ENCODE measurements at regions not wholly inside any gene's neighbourhood (a gene's known extent, or its start where the extent isn't known, plus 50 kb on each side); places are given as distances from the start of the nearest gene placed in this dataset.

GRCh38 chr21:39006571-39007311, 176.5 kb downstream of the PSMG1 start:
- Histone ChIP-seq H3F3A (ENCODE audit: insufficient read depth, low read depth) (peaks cover 14% of the 10 kb centered on the region; the same call in 1 of the 2 replicates), H4K20me1 (ENCODE audit: insufficient read depth) (no peaks in the 10 kb centered on the region), H2AFZ (no peak overlapping the region), H3K4me1 (replicated peaks; ENCODE audit: insufficient read depth) (peaks cover 8% of the 10 kb centered on the region), H3K9me2 (ENCODE audit: insufficient read depth) (no peaks in the 10 kb centered on the region), H3K27me3 (ENCODE audit: insufficient read depth, low read depth) (no peaks in the 10 kb centered on the region), H3K36me3 (ENCODE audit: low read depth) (no peaks in the 10 kb centered on the region), H3K79me2 (ENCODE audit: low read depth) (no peaks in the 10 kb centered on the region), H3K27ac (peak overlapping the region; percentile 9; the same call in 1 of the 2 replicates), H3K4me2 (peak overlapping the region; percentile 55; the same call in 1 of the 2 replicates), H3K9me3 (ENCODE audit: insufficient read depth, low read depth) (no peaks in the 10 kb centered on the region), H3K4me3 (no peak overlapping the region)
- TF ChIP-seq EZH2 (IDR thresholded peaks at IDR 0.05; ENCODE audit: low read depth): no peak
- TF ChIP-seq, protein P1, sequence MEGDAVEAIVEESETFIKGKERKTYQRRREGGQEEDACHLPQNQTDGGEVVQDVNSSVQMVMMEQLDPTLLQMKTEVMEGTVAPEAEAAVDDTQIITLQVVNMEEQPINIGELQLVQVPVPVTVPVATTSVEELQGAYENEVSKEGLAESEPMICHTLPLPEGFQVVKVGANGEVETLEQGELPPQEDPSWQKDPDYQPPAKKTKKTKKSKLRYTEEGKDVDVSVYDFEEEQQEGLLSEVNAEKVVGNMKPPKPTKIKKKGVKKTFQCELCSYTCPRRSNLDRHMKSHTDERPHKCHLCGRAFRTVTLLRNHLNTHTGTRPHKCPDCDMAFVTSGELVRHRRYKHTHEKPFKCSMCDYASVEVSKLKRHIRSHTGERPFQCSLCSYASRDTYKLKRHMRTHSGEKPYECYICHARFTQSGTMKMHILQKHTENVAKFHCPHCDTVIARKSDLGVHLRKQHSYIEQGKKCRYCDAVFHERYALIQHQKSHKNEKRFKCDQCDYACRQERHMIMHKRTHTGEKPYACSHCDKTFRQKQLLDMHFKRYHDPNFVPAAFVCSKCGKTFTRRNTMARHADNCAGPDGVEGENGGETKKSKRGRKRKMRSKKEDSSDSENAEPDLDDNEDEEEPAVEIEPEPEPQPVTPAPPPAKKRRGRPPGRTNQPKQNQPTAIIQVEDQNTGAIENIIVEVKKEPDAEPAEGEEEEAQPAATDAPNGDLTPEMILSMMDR (conservative IDR thresholded peaks at IDR 0.05): no peak
- ChIA-PET CTCF (no interaction called here), POLR2A (ENCODE audit: unreplicated experiment) (no interaction called here)
- intact Hi-C loops (cut with micrococcal nuclease; ENCODE audit: unreplicated experiment): loop anchor here (1.0 kb wide), 1 partner anchor 15 kb away; no protein-coding TSS in a partner anchor
- DNase-seq: no peak
- no TSS peak for BruUV-seq (replicated peaks)

DNA sequence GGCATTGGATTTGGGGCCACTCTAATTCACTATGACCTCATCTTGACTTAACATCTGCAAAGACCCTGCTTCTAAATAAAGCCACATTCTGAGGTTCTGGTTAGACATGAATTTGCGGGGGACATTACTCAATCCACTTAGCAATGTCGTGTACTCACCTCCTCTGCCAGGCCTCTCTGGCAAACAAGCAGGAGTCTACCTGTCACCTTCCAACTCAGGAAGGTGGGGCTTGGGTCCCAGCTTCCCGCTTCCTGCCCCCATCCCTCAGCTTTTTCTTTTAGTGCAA, 177.8 kb downstream of the PSMG1 start:
- Histone ChIP-seq H3K4me3 (no peak overlapping the region), H3K79me2 (ENCODE audit: low read depth) (no peaks in the 10 kb centered on the region), H4K20me1 (ENCODE audit: insufficient read depth) (no peaks in the 10 kb centered on the region), H2AFZ (no peak overlapping the region), H3K36me3 (ENCODE audit: low read depth) (no peaks in the 10 kb centered on the region), H3K9me3 (ENCODE audit: insufficient read depth, low read depth) (no peaks in the 10 kb centered on the region), H3K9me2 (ENCODE audit: insufficient read depth) (no peaks in the 10 kb centered on the region), H3F3A (ENCODE audit: insufficient read depth, low read depth) (peaks cover 14% of the 10 kb centered on the region; the same call in 1 of the 2 replicates), H3K27ac (no peak overlapping the region), H3K4me1 (replicated peaks; ENCODE audit: insufficient read depth) (peaks cover 14% of the 10 kb centered on the region), H3K4me2 (no peak overlapping the region), H3K27me3 (ENCODE audit: insufficient read depth, low read depth) (no peaks in the 10 kb centered on the region)
- DNase-seq: no peak
- no TSS peak for BruUV-seq (replicated peaks)
- no peak for TF ChIP-seq EZH2 (IDR thresholded peaks at IDR 0.05; ENCODE audit: low read depth)
- TF ChIP-seq, protein P1 (conservative IDR thresholded peaks at IDR 0.05): no peak
- POLR2A ChIA-PET (ENCODE audit: unreplicated experiment): no interaction called here
- intact Hi-C loops (cut with micrococcal nuclease; ENCODE audit: unreplicated experiment): no loop called here
- CTCF ChIA-PET: no interaction called here

GRCh38 chr21:39004634-39005501, 178.4 kb downstream of the PSMG1 start:
- Histone ChIP-seq H3K4me2 (no peak overlapping the region), H3K9me2 (ENCODE audit: insufficient read depth) (no peaks in the 10 kb centered on the region), H3K36me3 (ENCODE audit: low read depth) (no peaks in the 10 kb centered on the region), H4K20me1 (ENCODE audit: insufficient read depth) (no peaks in the 10 kb centered on the region), H3K4me3 (no peak overlapping the region), H3K27ac (no peak overlapping the region), H3K27me3 (ENCODE audit: insufficient read depth, low read depth) (no peaks in the 10 kb centered on the region), H3K79me2 (ENCODE audit: low read depth) (no peaks in the 10 kb centered on the region), H3K4me1 (replicated peaks; ENCODE audit: insufficient read depth) (peaks cover 14% of the 10 kb centered on the region), H3K9me3 (ENCODE audit: insufficient read depth, low read depth) (no peaks in the 10 kb centered on the region), H2AFZ (no peak overlapping the region), H3F3A (ENCODE audit: insufficient read depth, low read depth) (peaks cover 14% of the 10 kb centered on the region; the same call in 1 of the 2 replicates)
- ChIA-PET POLR2A (ENCODE audit: unreplicated experiment) (no interaction called here), CTCF (no interaction called here)
- TF ChIP-seq, protein P1 (conservative IDR thresholded peaks at IDR 0.05): no peak
- no peak for TF ChIP-seq EZH2 (IDR thresholded peaks at IDR 0.05; ENCODE audit: low read depth)
- BruUV-seq (replicated peaks): no TSS peak
- no peak for DNase-seq
- intact Hi-C loops (cut with micrococcal nuclease; ENCODE audit: unreplicated experiment): no loop called here

Data from PC-9 (cell line).